MM.1S (cell line): ENCODE measurements at regions not wholly inside any gene's neighbourhood (a gene's known extent, or its start where the extent isn't known, plus 50 kb on each side); places are given as distances from the start of the nearest gene placed in this dataset.

ENCODE experiments used
- DNase-seq: peaks from one replicate; pipeline ENCODE4 v3.0.0-alpha.2; 2015
- H2AFZ ChIP-seq: fragments of 300-600 bp; sonication (generic); 2 replicates; pipeline ENCODE4 v1.6.0; 2016; ENCODE audit warnings: antibody characterized with exemption, low read length
- H3F3A ChIP-seq: fragments of 300-600 bp; sonication (generic); 2 replicates; pipeline ENCODE4 v1.6.1; 2016; ENCODE audit warnings: mild to moderate bottlenecking, antibody characterized with exemption, low read length, moderate library complexity, mixed read lengths; ENCODE audit not compliant: insufficient read depth
- H3K27ac ChIP-seq: fragments of 300-600 bp; sonication (generic); 2 replicates; pipeline ENCODE4 v1.5.1; 2016; ENCODE audit warnings: mild to moderate bottlenecking, low read length
- H3K27me3 ChIP-seq: fragments of 300-600 bp; sonication (generic); replicated peaks from 2 replicates; pipeline ENCODE4 v1.6.0; 2016; ENCODE audit warnings: low read length; ENCODE audit not compliant: insufficient read depth
- H3K36me3 ChIP-seq: fragments of 300-600 bp; sonication (generic); replicated peaks from 2 replicates; pipeline ENCODE4 v1.6.1; 2016; ENCODE audit warnings: mild to moderate bottlenecking, low read length, mixed read lengths; ENCODE audit not compliant: insufficient read depth
- H3K4me1 ChIP-seq: fragments of 300-600 bp; sonication (generic); 2 replicates; pipeline ENCODE4 v1.6.1; 2016; ENCODE audit warnings: low read length, mixed read lengths
- H3K4me2 ChIP-seq: fragments of 300-600 bp; sonication (generic); 2 replicates; pipeline ENCODE4 v1.6.0; 2016; ENCODE audit warnings: low read depth, low read length
- H3K4me3 ChIP-seq: fragments of 300-600 bp; sonication (generic); 2 replicates; pipeline ENCODE4 v1.5.1; 2016; ENCODE audit warnings: low read length, mixed read lengths
- H3K79me2 ChIP-seq: fragments of 300-600 bp; sonication (generic); 2 replicates; pipeline ENCODE4 v1.6.1; 2016; ENCODE audit warnings: mixed run types, low read length, mixed read lengths
- H3K9ac ChIP-seq: fragments of 300-600 bp; sonication (generic); 2 replicates; pipeline ENCODE4 v1.6.1; 2016; ENCODE audit warnings: low read length, mixed read lengths
- H3K9me2 ChIP-seq: fragments of 300-600 bp; sonication (generic); replicated peaks from 2 replicates; pipeline ENCODE4 v1.6.1; 2016; ENCODE audit warnings: mild to moderate bottlenecking, low read length, mixed read lengths; ENCODE audit not compliant: insufficient read depth
- H3K9me3 ChIP-seq: fragments of 300-600 bp; sonication (generic); replicated peaks from 2 replicates; pipeline ENCODE4 v1.6.1; 2016; ENCODE audit warnings: mild to moderate bottlenecking, low read length, mixed read lengths; ENCODE audit not compliant: insufficient read depth
- H4K20me1 ChIP-seq: fragments of 300-600 bp; sonication (generic); 2 replicates; pipeline ENCODE4 v1.6.1; 2016; ENCODE audit warnings: mild to moderate bottlenecking, low read length, moderate library complexity, mixed read lengths; ENCODE audit not compliant: insufficient read depth
- CTCF ChIP-seq: fragments of 300-600 bp; sonication (generic); IDR thresholded peaks from 2 replicates; pipeline ENCODE4 v1.5.1; 2016; ENCODE audit warnings: antibody characterized with exemption, low read length, mixed read lengths
- EZH2 ChIP-seq: fragments of 300-600 bp; sonication (generic); optimal IDR thresholded peaks from 2 replicates; pipeline ENCODE3; 2017; ENCODE audit warnings: low read depth, mild to moderate bottlenecking, antibody characterized with exemption, low read length, mixed read lengths
- EZH2phosphoT487 ChIP-seq: fragments of 300-600 bp; sonication (generic); IDR thresholded peaks from 2 replicates; pipeline ENCODE4 v1.6.1; 2018; ENCODE audit warnings: antibody characterized with exemption, low read length

GRCh38 chr14:43019826-43020225 lies 1413.2 kb downstream of the LRFN5 start:
- no peak overlapping the region for H3K4me2 ChIP-seq
- TF ChIP-seq EZH2phosphoT487 (no peak), EZH2 (no peak), CTCF (no peak)
- no peaks in the 10 kb centered on the region for H3K79me2 ChIP-seq
- H3K9ac ChIP-seq, result no peak overlapping the region
- H3K4me3 ChIP-seq, result no peak overlapping the region
- no peaks in the 10 kb centered on the region for H3F3A ChIP-seq
- H2AFZ ChIP-seq, result no peak overlapping the region
- no peaks in the 10 kb centered on the region for H3K4me1 ChIP-seq
- H3K9me3 ChIP-seq, result no peaks in the 10 kb centered on the region
- no peaks in the 10 kb centered on the region for H4K20me1 ChIP-seq
- no peaks in the 10 kb centered on the region for H3K36me3 ChIP-seq
- DNase-seq, result no peak
- H3K9me2 ChIP-seq, result no peaks in the 10 kb centered on the region
- no peaks in the 10 kb centered on the region for H3K27me3 ChIP-seq
- no peak overlapping the region for H3K27ac ChIP-seq

- DNase-seq, result no peak
- H3K79me2 ChIP-seq, result no peaks in the 10 kb centered on the region
- H2AFZ ChIP-seq, result no peak overlapping the region
- no peaks in the 10 kb centered on the region for H4K20me1 ChIP-seq
- no peaks in the 10 kb centered on the region for H3K4me1 ChIP-seq
- no peak overlapping the region for H3K9ac ChIP-seq
- H3F3A ChIP-seq, result no peaks in the 10 kb centered on the region
- H3K27me3 ChIP-seq, result no peaks in the 10 kb centered on the region
- no peaks in the 10 kb centered on the region for H3K9me3 ChIP-seq
- H3K9me2 ChIP-seq, result no peaks in the 10 kb centered on the region
- H3K36me3 ChIP-seq, result no peaks in the 10 kb centered on the region
- H3K4me2 ChIP-seq, result no peak overlapping the region
- H3K27ac ChIP-seq, result no peak overlapping the region
- no peak for TF ChIP-seq CTCF
- TF ChIP-seq EZH2, result no peak
- TF ChIP-seq EZH2phosphoT487, result no peak
- no peak overlapping the region for H3K4me3 ChIP-seq
Measured at GRCh38 chr14:43014338-43014737, 1407.7 kb downstream of the LRFN5 start.

- H3K4me1 ChIP-seq, result no peaks in the 10 kb centered on the region
- no peaks in the 10 kb centered on the region for H3K36me3 ChIP-seq
- H4K20me1 ChIP-seq, result no peaks in the 10 kb centered on the region
- H3K4me3 ChIP-seq, result no peak overlapping the region
- TF ChIP-seq EZH2phosphoT487 (no peak), EZH2 (no peak), CTCF (no peak)
- no peak overlapping the region for H3K9ac ChIP-seq
- H3K9me2 ChIP-seq, result no peaks in the 10 kb centered on the region
- no peak overlapping the region for H3K4me2 ChIP-seq
- H3K27ac ChIP-seq, result no peak overlapping the region
- H2AFZ ChIP-seq, result no peak overlapping the region
- H3K79me2 ChIP-seq, result no peaks in the 10 kb centered on the region
- no peaks in the 10 kb centered on the region for H3K9me3 ChIP-seq
- H3K27me3 ChIP-seq, result no peaks in the 10 kb centered on the region
- no peak for DNase-seq
- H3F3A ChIP-seq, result no peaks in the 10 kb centered on the region
Measured at GRCh38 chr14:43012817-43013216, 1406.1 kb downstream of the LRFN5 start.
